AG20443 (cell line): ENCODE measurements at regions not wholly inside any gene's neighbourhood (a gene's known extent, or its start where the extent isn't known, plus 50 kb on each side); places are given as distances from the start of the nearest gene placed in this dataset.
"Not testable (repeated sequence)": the region's sequence is repeated elsewhere in the genome, so short reads cannot be mapped to it uniquely, and the experiment has no call there.

Experiments used
- DNase-seq: peaks from one replicate; pipeline ENCODE4 v3.0.0; 2012; ENCODE audit warnings: low spot score, mixed read lengths

DNA sequence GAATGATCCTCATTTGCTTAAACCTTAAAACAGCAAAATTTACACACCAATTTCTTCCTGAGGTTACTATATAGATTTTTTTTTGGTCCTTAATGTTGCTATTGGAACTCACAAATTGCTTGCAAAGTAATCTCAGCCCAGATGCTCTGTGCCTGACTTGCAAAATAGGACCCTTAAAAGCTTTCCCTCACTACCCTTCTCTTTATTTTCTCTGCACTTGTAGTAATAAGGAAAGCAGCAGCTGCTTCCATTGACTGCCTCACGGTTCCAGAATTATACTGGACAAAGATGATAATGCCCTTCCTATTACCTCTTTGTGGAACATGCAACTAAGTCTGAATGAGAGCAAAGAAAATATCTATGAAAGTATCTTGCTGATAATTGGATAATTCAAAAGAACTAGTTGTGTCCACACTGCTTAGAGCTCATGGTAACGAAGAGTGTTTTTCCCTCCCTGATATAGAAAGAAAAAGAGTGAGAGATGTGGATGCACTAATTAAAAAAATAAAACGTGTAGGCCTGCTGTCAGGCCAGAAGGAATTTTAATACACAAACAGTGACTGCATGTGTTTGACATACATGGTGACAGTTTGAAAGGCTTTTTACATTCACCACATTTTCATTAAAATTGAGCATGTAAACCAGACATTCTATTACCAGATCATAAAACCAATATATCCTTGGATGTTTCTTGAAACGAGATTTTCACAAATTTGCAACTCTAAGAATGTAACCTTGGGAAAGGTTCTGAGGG, 783.1 kb downstream of the GBE1 start:
- no peak for DNase-seq

DNA sequence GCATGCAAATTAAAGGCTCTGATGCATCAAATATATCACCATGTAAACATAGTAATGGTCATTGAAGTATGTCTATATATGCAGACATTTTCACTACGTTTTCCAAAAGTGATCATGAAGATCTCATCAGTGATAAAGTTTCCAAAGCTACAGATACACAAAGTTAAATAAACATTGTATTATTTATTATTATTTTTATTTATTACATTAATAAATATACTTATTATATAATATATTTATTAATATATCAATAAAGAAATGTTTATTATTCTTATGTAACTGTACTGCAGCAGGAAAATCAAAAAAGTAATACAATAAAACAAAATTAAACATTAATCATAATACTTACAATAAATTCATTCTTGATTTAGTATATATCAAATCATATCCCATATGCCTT, 791.2 kb downstream of the GBE1 start:
- no peak for DNase-seq

DNA sequence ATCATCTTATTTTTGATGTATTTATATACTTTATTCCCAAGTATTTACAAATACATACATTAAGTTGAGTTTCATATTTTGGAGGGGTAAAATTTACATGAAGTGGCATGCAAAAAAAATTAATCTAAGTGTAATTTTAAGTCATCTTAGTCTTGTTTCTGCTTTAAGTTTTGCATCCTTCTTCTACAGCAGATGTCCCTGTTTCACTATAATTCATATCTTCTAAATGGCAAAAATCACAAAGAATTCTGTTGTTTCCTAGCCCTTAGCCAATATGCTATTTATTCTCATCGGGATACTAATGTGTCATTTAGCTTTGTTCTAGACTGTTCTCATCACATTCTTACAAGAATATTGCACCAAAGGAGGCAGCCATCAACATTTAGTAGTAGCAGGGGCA, 831.9 kb downstream of the GBE1 start:
- no peak for DNase-seq

DNA sequence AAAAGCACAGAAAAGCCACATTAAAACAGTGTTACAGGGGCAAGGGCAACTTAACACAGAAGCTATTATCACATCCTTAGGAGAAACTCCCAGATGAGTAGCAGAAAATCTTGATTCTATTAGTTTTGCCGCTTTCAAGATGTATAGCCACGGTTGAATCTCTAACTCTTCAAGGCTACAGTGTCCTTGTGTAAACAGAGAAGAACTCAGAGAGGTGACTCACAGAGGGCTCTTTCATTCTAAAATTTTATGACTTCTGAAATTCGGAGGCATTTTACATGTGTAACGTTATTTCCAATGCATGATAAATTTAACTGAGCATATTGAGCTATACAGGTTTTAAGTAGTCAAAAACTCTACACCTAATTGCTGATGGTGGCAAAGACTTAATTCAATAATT, 846.6 kb downstream of the GBE1 start:
- no peak for DNase-seq

DNA sequence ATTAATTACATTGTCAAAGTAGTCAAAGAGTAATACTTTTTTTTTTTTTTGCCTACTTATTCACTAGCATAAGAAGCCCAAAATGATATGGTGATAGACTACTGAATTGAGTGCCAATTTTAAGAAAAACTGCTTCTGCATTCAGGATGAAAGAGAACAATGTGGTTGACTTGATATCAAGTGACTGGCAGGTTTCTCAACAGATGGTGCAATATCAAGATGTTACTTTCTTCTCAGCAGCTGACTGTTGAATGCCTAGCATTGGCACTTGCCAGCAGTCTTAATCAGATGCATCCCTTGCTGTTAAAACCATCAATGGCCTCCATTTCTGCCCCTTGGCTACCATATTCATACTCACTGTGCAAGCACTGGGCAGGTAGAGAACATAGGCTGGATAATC, 863.2 kb downstream of the GBE1 start:
- no peak for DNase-seq

DNA sequence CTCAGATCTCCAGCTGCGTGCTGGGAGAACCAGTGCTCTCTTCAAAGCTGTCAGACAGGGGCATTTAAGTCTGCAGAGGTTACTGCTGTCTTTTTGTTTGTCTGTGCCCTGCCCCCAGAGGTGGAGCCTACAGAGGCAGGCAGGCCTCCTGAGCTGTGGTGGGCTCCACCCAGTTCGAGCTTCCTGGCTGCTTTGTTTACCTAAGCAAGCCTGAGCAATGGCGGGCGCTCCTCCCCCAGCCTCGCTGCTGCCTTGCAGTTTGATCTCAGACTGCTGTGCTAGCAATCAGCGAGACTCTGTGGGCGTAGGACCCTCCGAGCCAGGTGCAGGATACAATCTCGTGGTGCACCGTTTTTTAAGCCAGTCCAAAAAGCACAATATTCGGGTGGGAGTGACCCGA, 864.4 kb downstream of the GBE1 start:
- DNase-seq, result not testable (repeated sequence)

DNA sequence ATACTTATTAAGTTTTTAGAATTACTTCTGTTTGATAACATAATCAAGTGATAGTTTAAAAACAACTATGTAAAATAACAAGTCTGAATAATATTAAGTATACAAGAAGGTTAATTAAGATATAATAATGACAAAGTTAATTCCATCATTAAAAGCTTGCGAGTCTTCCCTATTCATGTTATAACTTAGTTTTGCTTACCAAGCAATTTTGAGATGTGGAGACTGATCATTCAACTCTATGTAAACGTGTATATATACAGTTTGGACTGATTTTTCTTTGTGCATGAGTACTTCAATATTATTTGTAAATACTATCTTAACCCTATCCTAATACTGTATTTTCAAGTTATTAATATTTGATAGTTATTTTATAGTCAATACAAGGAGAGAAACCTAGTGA, 870.9 kb downstream of the GBE1 start:
- no peak for DNase-seq

DNA sequence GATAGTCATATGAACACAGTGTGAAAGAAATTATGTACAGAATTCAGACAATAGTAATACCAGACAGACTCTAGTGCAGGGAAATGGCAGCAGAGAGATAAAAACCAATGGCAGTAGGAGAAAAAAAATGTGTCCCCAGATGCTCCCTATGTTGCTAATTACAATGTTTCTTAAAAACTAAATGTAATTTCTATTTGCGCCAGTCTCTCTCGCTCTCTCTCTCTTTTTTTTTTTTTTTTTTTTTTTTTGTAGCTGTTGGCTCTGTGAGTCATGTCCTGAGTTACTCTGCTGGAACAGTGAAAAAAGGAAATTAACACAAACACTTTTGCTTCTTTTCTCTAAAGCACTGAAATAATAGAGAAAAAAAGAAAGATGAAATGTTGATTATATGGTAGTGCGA, 871.9 kb downstream of the GBE1 start:
- DNase-seq, result no peak

DNA sequence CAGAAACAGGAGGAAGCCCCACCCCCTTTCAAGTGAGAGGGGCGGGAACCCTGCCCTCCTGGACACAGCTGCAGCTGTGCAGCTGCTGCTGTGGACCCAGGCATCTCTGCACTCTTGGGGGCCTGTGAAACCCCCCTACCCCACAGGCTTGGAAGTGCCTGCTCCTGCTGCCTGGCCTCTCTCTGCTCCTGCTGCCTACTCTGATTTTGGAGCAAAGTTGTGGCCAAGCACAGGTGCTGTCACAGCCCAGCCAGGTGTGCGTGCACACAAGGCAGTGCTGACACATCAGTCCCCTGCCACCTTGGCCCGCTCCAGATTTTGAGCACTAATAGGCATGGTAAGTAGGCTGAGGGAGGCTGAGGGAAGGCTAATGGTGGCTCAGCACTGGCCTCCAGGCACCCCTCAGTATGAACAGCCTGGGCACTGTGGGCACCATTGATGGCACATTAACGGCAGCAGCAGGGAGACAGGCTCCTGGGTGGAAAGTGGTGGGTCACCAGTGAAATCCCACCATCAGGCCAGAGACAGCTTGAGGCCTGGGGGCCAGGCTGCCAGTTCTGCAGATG, 890.9 kb downstream of the GBE1 start:
- DNase-seq, result no peak

DNA sequence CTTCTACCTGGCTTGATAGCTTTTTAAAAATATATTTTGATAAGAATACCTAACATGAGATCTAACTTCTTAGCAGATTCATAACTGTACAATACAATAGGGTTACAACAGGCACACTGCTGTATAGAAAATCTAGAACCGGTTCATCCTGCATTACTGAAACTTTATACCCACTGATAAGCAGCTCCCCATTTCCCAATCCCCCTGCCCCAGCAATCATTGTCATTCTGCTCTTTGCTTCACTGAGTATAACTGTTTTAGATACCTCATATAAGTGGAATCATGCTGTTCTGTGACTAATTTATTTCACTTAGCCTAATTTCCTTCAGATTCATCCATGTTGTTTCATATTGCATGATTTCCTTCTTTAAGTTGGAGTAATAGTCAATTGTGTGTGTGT, 906.0 kb downstream of the GBE1 start:
- no peak for DNase-seq

DNA sequence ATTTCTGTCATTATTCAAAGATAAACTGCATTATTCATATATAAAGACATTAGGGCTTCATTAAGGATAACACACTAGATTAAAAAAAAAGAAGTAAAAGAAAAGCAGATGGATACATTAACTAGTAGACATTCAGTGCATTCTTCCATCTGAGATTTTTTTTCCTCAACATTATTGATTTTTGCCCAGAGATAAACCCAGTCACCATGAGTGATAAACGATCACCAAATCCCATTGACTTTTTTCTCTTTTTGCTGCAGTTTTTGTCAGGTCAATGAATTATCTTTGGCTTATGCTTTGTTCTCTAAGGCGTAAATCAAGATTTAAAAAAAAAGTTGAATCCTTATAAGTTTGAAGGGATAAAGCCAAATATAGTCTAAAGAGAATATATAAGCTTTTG, 925.0 kb downstream of the GBE1 start:
- no peak for DNase-seq

DNA sequence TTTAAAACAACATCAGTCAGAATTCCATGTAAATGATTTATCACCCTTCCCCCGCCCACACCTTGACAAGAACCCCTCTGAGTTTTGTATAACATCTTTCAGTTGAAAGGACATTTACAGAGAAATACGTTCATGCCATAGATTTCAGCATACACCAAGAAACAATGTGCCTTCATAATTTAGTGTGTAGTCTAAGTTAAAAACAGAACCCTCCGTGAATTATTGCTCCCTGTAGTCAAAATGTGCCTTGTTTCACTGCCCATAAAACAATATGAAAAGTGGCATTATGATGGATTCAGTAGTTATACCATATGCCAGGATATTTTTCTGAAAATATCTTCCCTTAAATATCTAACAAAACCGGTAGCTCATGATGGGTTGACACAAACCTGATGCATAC, 953.9 kb downstream of the GBE1 start:
- no peak for DNase-seq

DNA sequence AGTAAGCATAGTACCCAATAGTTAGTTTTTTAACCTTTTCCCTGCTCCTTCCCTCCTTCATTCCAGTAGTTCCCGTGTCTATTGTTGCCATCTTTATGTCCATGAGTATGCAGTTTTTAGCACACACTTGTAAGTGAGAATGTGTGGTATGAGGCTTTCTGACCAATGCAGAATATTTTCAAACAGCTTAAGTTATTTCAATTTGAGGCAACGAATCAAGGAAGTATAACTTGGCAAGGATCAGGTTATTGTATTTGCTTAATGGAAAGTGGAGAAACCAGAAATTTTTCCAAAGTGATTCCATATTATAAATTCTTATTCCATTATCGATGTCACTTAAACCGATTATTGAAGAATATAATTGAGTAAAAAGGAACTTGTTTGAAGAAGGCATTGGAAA, 954.8 kb downstream of the GBE1 start:
- DNase-seq, result no peak

DNA sequence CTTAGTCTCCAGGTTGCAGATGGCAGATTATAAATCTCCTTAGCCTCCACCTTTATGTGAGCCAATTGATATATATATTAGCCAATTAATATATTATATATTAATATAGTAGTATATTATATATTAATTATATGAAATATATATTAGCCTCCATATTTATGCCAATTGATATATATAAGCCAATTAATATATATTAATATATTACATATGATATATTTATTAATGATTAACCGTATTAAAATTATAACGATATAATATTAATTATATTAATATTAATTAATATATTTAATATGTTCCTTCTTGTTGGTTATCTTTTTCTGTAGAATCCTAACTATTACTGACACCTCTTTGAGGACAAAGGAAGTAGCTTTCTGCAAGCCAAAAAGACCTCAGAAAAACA, 972.5 kb downstream of the GBE1 start:
- DNase-seq, result no peak

DNA sequence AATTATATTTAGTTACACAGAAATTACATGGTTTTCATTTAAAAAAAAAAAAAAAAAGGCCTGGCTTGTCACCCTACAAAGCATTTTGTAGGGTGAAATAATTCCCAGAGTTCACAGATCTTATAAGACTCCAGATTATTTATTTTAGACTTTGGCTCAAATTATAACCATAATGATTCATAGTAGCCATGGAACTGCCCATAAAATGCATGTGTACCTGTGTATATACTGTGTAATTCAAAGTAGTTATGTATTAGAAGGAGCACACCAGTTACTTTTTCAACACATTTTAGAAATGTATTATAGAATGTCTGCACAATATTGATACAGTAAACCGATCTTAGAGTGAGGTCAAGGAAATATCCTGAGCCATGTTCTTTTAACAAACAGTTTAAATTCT, 975.6 kb downstream of the GBE1 start:
- no peak for DNase-seq

DNA sequence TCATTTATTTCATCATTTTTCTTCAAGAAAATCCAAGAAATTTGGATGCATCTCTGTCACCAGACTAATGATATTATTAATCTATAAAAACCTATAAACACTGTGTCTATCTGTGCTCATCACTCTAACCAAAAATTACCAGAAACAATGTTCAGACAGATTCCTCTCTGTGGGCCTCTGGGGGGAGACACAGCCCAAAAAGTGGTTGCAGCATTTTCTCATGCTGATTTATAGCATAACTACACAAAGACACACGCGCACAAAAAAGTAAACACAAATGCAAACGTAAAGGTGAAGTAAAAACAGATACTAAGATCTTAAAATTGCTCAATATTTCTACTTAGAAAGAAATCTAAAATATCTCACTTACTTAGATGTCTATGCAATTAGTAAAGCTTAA, 976.0 kb downstream of the GBE1 start:
- DNase-seq, result no peak

DNA sequence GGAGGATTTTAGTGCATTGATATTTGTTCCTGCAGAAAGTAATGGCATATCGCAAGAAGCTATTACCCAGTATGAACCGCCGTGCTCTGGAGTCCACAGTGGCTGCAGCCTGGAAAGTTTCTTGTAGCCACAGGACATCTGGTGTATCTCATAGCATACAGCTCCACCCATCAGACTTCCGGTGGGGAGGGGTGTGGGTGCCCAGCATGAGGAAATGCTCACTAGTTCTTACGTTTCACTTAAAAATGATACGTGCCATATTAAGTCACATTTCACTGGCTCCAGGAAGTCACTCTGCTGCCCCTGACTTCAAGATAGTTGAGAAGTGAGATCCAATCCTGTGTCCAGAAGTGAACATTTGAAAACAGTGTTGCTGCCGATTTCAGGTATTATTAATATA, 990.4 kb downstream of the GBE1 start:
- peak; percentile 14 for DNase-seq

DNA sequence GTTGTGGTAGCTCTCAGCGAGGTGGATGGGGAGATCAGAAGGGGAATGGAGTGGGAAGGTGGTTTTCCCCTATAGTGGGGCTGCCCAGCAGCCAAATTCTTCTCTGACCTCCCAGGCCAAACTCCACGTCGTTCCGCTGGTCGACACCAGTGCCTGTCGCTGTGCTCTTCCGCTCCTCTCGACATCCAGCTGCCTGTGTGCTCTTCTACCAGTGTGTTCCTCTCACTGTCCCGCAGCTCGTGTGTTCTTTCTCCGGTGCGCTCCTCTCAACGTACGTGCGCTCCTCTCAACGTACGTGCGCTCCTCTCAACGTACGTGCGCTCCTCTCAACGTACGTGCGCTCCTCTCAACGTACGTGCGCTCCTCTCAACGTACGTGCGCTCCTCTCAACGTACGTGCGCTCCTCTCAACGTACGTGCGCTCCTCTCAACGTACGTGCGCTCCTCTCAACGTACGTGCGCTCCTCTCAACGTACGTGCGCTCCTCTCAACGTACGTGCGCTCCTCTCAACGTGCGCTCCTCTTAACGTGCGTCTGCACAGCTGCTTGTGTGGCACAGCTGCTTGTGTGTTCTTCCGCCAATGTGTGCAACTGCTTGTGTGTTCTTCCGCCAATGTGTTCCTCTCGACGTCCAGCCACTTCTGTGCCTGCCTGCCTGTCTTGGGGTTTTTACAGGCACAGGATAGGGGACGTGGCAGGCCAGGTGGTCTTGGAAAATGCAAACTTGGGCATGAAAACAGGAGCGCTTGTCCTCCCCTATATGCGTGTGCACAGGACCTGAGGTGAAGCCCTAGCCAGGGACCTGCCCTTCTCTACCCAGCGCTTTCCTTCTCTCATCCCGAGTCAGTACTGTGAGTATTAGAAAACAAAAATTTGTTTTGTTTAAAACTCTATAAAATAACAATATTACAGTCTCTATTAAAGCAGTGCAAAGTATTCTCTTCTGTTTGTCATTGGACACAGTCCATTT, 991.1 kb downstream of the GBE1 start:
- peak; percentile 8 for DNase-seq

DNA sequence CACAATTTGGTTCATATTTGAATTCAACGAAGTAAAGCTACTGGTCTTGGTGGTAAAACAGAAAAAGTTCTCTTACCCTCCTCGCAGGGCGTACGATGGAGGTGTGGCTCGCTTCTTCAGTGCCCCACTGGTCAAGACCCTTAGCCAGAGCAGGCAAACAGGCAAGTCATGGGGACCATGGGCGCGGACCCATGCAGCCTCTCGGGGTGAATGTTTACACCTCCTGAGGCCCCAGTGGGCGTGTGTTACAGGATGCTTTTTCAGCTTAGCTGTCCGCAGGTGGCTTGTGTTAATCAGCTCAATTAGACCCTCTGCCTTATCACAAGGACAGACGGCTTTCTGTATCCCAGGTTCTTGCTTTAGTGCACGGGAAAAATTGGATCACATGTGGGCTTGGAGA, 991.8 kb downstream of the GBE1 start:
- DNase-seq, result no peak

DNA sequence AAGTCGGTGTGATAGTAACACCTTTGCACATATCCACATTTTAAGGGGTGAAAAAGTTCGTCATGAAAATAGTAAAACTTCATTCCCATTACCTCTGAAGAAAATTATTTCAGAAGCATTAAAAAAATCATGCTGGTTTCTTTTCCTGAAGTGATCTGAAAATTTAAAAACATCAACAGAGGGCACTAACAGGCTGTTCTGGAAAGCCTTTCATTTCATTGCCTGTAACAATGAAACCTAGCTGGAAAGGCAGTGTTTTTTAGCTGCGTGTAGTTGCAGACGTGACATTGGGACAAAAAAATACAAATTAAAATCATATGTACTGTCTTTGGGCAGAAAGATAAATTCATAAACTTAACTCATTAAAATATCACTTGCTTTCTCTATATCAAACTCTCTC, 993.8 kb downstream of the GBE1 start:
- DNase-seq, result no peak

DNA sequence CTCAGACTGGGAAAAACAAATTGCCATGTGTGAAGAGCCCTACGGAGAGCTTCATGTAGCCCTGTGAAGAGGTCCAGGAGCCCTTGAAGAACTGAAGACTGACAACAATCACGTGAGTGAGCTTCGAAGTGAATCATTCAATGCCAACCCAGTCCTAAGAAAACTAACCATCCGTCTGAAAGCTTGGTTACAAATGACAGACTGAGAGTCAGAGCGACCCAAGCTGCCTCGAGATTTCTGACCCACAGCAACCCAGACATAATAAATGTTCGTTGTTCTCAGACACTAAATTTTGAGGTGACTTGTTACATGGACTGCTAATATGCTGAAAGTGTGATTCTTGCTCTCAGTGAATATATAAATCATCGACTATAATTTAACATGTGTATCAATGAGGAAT, 987.2 kb upstream of the ROBO1 start:
- no peak for DNase-seq

DNA sequence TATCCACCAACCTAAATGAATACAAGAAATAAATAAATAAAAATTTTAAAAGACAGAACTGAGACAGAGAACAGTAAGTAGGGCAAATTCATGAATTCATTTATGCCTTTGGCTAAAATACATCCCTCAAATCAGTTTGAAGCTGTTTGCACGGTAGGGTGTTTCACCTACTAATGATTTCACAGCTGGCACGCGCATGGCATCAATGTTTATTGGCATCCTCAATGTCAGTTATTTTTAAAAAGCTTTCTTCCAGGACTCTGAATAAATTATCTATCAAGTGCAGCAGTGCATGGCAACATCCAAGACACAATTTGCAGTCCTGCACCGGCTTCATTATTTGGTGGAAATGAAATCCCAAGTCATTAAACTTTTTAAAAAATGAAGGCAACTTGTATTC, 985.2 kb upstream of the ROBO1 start:
- DNase-seq, result no peak

DNA sequence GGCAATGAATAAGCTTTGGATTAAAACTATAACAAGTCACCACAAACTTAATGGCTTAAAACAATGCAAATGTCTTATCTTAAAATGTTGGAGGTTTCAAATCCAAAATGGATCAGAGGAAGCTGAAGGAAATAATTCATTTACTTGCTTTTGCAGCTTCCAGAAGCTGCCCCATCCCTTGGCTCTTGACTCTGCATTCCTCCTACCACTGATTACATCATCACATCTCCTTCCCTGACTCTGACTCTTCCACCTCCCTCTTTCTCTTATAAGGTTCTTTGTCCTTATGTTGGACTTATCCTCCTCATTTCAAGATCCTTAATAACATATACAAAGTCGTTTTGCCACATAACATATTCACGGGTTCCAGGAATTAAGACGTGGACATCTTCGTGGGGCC, 982.8 kb upstream of the ROBO1 start:
- no peak for DNase-seq
